DND-41 (cell line): ENCODE measurements at regions not wholly inside any gene's neighbourhood (a gene's known extent, or its start where the extent isn't known, plus 50 kb on each side); places are given as distances from the start of the nearest gene placed in this dataset.

ENCODE experiments used
- CTCF ChIP-seq: IDR thresholded peaks from 2 replicates; pipeline ENCODE4 v1.5.1; 2012; ENCODE audit warnings: borderline replicate concordance, low read length, moderate library complexity, mild to moderate bottlenecking; ENCODE audit not compliant: poor library complexity, severe bottlenecking; ENCODE audit errors: extremely low read depth
- EZH2 ChIP-seq: IDR thresholded peaks from 3 replicates; pipeline ENCODE4 v1.6.1; 2012; ENCODE audit warnings: borderline replicate concordance, low read depth, mild to moderate bottlenecking, moderate library complexity, low read length, inconsistent platforms; ENCODE audit not compliant: severe bottlenecking

- TF ChIP-seq CTCF: no peak
- no peak for TF ChIP-seq EZH2
Observed at GRCh38 chr21:16488042-16488441, 758.3 kb downstream of the USP25 start.
